RPMI7951 (cell line): ENCODE measurements at regions not wholly inside any gene's neighbourhood (a gene's known extent, or its start where the extent isn't known, plus 50 kb on each side); places are given as distances from the start of the nearest gene placed in this dataset.
"Not testable (repeated sequence)": the region's sequence is repeated elsewhere in the genome, so short reads cannot be mapped to it uniquely, and the experiment has no call there.

Experiments used
- DNase-seq: peaks from one replicate; pipeline ENCODE4 v3.0.0-alpha.2; 2012; ENCODE audit warnings: low read depth

- no peak for DNase-seq
Observed at GRCh38 chr19:28166025-28166424, 1046.9 kb downstream of the UQCRFS1 start.

- no peak for DNase-seq
Observed at GRCh38 chr19:28164214-28164613, 1048.7 kb downstream of the UQCRFS1 start.

GRCh38 chr19:28159065-28159464, 1053.9 kb downstream of the UQCRFS1 start:
- no peak for DNase-seq

GRCh38 chr19:28155265-28155664, 1057.7 kb downstream of the UQCRFS1 start:
- DNase-seq, result no peak

- no peak for DNase-seq
Observed at GRCh38 chr19:28154077-28154476, 1058.9 kb downstream of the UQCRFS1 start.

GRCh38 chr19:28153123-28153522, 1059.8 kb downstream of the UQCRFS1 start:
- DNase-seq, result no peak

GRCh38 chr19:28152195-28152594, 1060.8 kb downstream of the UQCRFS1 start:
- no peak for DNase-seq

GRCh38 chr19:28150129-28150528, 1062.8 kb downstream of the UQCRFS1 start:
- DNase-seq, result no peak

- no peak for DNase-seq
Observed at GRCh38 chr19:28148554-28148953, 1064.4 kb downstream of the UQCRFS1 start.

- DNase-seq, result no peak
Observed at GRCh38 chr19:28142258-28142657, 1070.7 kb downstream of the UQCRFS1 start.

GRCh38 chr19:28140201-28140600, 1072.8 kb downstream of the UQCRFS1 start:
- DNase-seq, result no peak

GRCh38 chr19:28137772-28138171, 1075.2 kb downstream of the UQCRFS1 start:
- no peak for DNase-seq

- no peak for DNase-seq
Observed at GRCh38 chr19:28136796-28137195, 1076.2 kb downstream of the UQCRFS1 start.

GRCh38 chr19:28135825-28136224, 1077.1 kb downstream of the UQCRFS1 start:
- no peak for DNase-seq

GRCh38 chr19:28134311-28134710, 1078.6 kb downstream of the UQCRFS1 start:
- DNase-seq, result no peak

GRCh38 chr19:28130881-28131280, 1082.1 kb downstream of the UQCRFS1 start:
- not testable (repeated sequence) for DNase-seq

GRCh38 chr19:28130066-28130511, 1082.9 kb downstream of the UQCRFS1 start:
- no peak for DNase-seq

GRCh38 chr19:28128341-28128740, 1084.6 kb downstream of the UQCRFS1 start:
- DNase-seq, result no peak

GRCh38 chr19:28126135-28126898, 1086.6 kb downstream of the UQCRFS1 start:
- DNase-seq, result no peak

- DNase-seq, result no peak
Observed at GRCh38 chr19:28122734-28123133, 1090.2 kb downstream of the UQCRFS1 start.

GRCh38 chr19:28118235-28118634, 1094.7 kb downstream of the UQCRFS1 start:
- DNase-seq, result peak; percentile 21

- no peak for DNase-seq
Observed at GRCh38 chr19:28117143-28117542, 1095.8 kb downstream of the UQCRFS1 start.

GRCh38 chr19:28116379-28116778, 1096.6 kb downstream of the UQCRFS1 start:
- not testable (repeated sequence) for DNase-seq

- DNase-seq, result no peak
Observed at GRCh38 chr19:28103921-28104320, 1109.0 kb downstream of the UQCRFS1 start.
